ENCODE measurements at regions not wholly inside any gene's neighbourhood (a gene's known extent, or its start where the extent isn't known, plus 50 kb on each side); places are given as distances from the start of the nearest gene placed in this dataset.

DNA sequence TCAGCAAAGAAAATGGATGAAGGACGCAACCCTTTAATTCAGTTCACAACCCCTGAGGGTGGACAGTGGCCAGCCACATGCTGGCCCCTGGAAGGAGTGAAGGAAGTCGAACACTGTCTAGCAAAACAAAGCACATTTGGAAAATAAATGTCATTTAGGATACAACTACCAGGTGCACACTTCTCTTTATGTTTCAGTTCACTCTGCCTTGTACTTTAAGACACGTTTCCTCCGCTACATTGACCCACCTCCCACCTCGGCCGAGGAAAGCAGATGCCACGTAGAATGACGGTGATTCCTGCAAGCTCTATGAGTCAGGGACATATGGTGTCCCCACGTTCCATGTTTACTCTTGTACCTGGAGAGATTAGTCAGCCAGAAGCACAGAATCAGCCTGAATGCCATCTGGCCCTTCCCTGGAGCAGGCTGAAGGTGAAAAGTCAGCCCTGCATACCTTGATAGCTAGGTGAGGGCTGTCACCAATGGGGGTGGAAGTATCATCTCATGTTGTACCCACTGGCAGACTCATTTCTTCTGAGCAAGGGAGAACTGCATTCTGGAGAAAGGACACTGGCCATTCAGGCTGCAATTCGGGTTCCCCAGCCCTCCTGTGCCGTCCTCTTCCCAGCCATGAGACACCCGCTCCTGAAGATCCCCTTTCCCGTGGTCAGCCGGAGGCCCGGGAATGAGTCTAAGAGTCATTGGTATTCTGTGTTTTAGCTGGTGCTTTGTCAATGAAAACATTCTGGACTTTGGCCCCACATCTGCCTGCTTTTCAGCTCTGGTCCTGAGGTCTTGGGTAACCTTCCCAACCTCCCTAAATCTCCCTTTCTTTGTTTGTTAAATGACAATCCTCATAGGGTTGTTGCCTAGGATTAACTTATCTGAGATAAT is 60.6 kb downstream of the FOXA2 start (continued):
- TF ChIP-seq ZNF3 (CRISPR knock-in tag; IDR thresholded peaks at IDR 0.05) (no peak), SP5 (CRISPR knock-in tag; IDR thresholded peaks at IDR 0.05; ENCODE audit: borderline replicate concordance, low read depth) (peak; percentile 70), CEBPG (CRISPR knock-in tag; IDR thresholded peaks at IDR 0.05) (peak; percentile 89), NFKBIZ (CRISPR knock-in tag; IDR thresholded peaks at IDR 0.05) (peak; percentile 91), DNMT3B (CRISPR knock-in tag; conservative IDR thresholded peaks at IDR 0.05) (peak; percentile 81), EED (CRISPR knock-in tag; IDR thresholded peaks at IDR 0.05) (no peak), ZNF441 (CRISPR knock-in tag; IDR thresholded peaks at IDR 0.05; ENCODE audit: borderline replicate concordance) (no peak; the same call in 1 of the 2 replicates), BRD4 (CRISPR knock-in tag; IDR thresholded peaks at IDR 0.05) (peak; percentile 85; the same call in 1 of the 2 replicates), NFYB (CRISPR knock-in tag; IDR thresholded peaks at IDR 0.05) (peak; percentile 35; the same call in 1 of the 2 replicates), STAT5B (CRISPR knock-in tag; IDR thresholded peaks at IDR 0.05) (peak; percentile 73; the same call in 1 of the 2 replicates), ZNF207 (IDR thresholded peaks at IDR 0.05; ENCODE audit: borderline replicate concordance) (no peak), REL (CRISPR knock-in tag; conservative IDR thresholded peaks at IDR 0.05) (peak; percentile 95), MEIS1 (CRISPR knock-in tag; IDR thresholded peaks at IDR 0.05; ENCODE audit: borderline replicate concordance) (no peak; the same call in 1 of the 2 replicates), NAIF1 (CRISPR knock-in tag; IDR thresholded peaks at IDR 0.05; ENCODE audit: borderline replicate concordance) (no peak), AGO1 (IDR thresholded peaks at IDR 0.05; ENCODE audit: low read depth, low read length, poor library complexity, severe bottlenecking) (no peak), U2AF1 (optimal IDR thresholded peaks at IDR 0.05; ENCODE audit: low read depth, low read length) (peak; percentile 88), KDM5B (CRISPR knock-in tag; IDR thresholded peaks at IDR 0.05; ENCODE audit: borderline replicate concordance) (peak; percentile 91), ZNF484 (CRISPR knock-in tag; IDR thresholded peaks at IDR 0.05; ENCODE audit: borderline replicate concordance, low read depth) (no peak), PHB2 (IDR thresholded peaks at IDR 0.05; ENCODE audit: partially characterized antibody) (no peak), TEAD3 (CRISPR knock-in tag; optimal IDR thresholded peaks at IDR 0.05; ENCODE audit: borderline replicate concordance) (peak; percentile 91), ZNF530 (CRISPR knock-in tag; IDR thresholded peaks at IDR 0.05; ENCODE audit: low read depth) (no peak), CEBPB (IDR thresholded peaks at IDR 0.05; ENCODE audit: borderline replicate concordance, low read depth, low read length) (peak; percentile 80), SOX5 (CRISPR knock-in tag; IDR thresholded peaks at IDR 0.05; ENCODE audit: borderline replicate concordance) (peak; percentile 88)
- TF ChIP-seq, protein P1, sequence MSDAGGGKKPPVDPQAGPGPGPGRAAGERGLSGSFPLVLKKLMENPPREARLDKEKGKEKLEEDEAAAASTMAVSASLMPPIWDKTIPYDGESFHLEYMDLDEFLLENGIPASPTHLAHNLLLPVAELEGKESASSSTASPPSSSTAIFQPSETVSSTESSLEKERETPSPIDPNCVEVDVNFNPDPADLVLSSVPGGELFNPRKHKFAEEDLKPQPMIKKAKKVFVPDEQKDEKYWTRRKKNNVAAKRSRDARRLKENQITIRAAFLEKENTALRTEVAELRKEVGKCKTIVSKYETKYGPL (CRISPR knock-in tag; IDR thresholded peaks at IDR 0.05) = no peak; the same call in 1 of the 2 replicates
- TF ChIP-seq, protein P2, sequence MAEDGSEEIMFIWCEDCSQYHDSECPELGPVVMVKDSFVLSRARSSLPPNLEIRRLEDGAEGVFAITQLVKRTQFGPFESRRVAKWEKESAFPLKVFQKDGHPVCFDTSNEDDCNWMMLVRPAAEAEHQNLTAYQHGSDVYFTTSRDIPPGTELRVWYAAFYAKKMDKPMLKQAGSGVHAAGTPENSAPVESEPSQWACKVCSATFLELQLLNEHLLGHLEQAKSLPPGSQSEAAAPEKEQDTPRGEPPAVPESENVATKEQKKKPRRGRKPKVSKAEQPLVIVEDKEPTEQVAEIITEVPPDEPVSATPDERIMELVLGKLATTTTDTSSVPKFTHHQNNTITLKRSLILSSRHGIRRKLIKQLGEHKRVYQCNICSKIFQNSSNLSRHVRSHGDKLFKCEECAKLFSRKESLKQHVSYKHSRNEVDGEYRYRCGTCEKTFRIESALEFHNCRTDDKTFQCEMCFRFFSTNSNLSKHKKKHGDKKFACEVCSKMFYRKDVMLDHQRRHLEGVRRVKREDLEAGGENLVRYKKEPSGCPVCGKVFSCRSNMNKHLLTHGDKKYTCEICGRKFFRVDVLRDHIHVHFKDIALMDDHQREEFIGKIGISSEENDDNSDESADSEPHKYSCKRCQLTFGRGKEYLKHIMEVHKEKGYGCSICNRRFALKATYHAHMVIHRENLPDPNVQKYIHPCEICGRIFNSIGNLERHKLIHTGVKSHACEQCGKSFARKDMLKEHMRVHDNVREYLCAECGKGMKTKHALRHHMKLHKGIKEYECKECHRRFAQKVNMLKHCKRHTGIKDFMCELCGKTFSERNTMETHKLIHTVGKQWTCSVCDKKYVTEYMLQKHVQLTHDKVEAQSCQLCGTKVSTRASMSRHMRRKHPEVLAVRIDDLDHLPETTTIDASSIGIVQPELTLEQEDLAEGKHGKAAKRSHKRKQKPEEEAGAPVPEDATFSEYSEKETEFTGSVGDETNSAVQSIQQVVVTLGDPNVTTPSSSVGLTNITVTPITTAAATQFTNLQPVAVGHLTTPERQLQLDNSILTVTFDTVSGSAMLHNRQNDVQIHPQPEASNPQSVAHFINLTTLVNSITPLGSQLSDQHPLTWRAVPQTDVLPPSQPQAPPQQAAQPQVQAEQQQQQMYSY (CRISPR knock-in tag; IDR thresholded peaks at IDR 0.05) = peak; percentile 36; the same call in 1 of the 2 replicates
- TF ChIP-seq, protein P3, sequence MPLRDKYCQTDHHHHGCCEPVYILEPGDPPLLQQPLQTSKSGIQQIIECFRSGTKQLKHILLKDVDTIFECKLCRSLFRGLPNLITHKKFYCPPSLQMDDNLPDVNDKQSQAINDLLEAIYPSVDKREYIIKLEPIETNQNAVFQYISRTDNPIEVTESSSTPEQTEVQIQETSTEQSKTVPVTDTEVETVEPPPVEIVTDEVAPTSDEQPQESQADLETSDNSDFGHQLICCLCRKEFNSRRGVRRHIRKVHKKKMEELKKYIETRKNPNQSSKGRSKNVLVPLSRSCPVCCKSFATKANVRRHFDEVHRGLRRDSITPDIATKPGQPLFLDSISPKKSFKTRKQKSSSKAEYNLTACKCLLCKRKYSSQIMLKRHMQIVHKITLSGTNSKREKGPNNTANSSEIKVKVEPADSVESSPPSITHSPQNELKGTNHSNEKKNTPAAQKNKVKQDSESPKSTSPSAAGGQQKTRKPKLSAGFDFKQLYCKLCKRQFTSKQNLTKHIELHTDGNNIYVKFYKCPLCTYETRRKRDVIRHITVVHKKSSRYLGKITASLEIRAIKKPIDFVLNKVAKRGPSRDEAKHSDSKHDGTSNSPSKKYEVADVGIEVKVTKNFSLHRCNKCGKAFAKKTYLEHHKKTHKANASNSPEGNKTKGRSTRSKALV (CRISPR knock-in tag; IDR thresholded peaks at IDR 0.05) = no peak

Data from HepG2 (cell line).